GM18858 (cell line): ENCODE measurements at regions not wholly inside any gene's neighbourhood (a gene's known extent, or its start where the extent isn't known, plus 50 kb on each side); places are given as distances from the start of the nearest gene placed in this dataset.
A peak's percentile ranks its signal among the peaks of the same experiment; 100 is the strongest.
"Not testable (repeated sequence)": the region's sequence is repeated elsewhere in the genome, so short reads cannot be mapped to it uniquely, and the experiment has no call there.

ENCODE experiments used
- ATAC-seq: cut with Tn5 transposase; IDR thresholded peaks from one replicate; pipeline ENCODE4 v1.9.1; 2021; ENCODE audit not compliant: unreplicated experiment

DNA sequence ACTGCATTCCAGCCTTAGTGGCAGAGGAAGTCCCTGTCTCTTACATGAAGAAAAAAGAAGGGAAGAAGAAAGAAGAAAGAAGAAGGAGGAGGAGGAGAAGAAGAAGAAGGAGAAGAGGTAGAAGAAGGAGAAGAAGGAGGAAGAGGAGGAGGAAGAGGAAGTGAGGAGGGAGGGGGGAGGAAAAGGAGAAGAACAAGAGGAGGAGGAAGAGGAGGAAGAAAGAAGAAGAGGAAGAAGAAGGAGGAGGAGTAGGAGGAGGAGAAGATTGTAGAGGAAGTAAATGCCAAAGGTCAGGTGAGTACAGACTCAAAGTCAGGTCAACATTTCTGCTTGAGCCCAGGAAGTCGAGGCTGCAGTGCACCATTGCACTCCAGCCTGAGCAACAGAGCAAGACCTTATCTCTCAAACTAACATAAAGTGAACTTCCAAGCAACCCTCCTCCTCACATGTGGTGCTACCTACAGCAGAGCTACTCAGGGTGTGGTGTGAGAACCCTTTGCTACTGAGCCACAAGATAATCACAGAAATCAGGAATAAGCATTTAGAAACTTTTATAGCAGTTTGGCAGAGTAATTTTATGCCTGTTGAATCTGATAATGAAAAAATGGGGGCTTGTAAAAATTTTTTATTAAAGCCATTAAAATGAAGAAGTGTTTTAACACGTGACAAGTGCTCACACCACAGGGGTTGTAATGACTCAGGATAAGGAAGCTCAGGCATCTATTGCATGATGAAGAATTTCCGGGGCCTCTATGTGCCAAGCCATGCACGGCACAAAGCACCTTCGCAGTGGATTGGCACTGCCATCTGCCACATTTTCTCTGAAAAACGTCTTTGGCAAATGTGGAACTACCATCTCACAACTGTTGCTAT is 224.9 kb upstream of the AUTS2 start:
- ATAC-seq: no peak

DNA sequence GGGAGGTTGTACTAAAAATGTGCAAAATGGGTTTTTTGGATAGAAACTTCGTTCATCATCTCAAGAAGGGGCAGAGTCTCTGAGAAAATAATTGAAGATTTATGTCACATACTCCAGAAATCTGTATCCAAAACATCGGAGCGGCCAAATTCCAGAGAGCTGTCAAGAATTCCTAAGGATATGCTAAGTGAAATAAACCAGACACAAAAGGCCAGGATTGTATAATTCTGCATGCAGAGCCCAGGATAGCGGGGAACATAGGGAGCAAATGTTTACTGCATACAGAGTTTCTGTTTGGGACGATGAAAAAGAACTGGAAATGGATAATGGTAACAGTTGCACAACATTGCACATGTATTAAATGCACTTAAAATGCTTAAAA is 224.2 kb upstream of the AUTS2 start:
- no peak for ATAC-seq

DNA sequence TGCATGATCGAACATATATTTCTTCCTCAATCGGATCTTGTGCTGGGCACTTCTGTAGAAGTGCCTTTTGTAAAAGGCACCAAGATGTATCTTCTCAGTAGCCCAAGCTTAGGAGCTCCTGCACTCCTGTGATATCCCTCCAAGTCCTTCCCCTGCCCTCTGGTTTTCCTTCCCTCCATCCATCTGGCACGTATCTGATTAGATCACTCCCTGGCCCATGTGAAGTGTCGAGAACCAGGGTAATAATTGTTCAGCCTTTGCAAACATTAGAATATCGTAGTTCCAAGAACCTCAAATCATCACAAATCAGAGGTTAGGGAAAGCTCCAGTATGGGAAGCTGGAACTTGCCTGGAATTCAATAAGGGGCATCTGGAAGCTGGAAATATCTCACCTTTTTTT is 221.1 kb upstream of the AUTS2 start:
- ATAC-seq: no peak

- no peak for ATAC-seq
These were observed 209.7 kb upstream of the AUTS2 start for GRCh38 chr7:69388452-69389137.

- ATAC-seq: no peak
These were observed 209.1 kb upstream of the AUTS2 start for GRCh38 chr7:69389216-69389615.

- not testable (repeated sequence) for ATAC-seq
These were observed 204.4 kb upstream of the AUTS2 start for GRCh38 chr7:69393912-69394311.

DNA sequence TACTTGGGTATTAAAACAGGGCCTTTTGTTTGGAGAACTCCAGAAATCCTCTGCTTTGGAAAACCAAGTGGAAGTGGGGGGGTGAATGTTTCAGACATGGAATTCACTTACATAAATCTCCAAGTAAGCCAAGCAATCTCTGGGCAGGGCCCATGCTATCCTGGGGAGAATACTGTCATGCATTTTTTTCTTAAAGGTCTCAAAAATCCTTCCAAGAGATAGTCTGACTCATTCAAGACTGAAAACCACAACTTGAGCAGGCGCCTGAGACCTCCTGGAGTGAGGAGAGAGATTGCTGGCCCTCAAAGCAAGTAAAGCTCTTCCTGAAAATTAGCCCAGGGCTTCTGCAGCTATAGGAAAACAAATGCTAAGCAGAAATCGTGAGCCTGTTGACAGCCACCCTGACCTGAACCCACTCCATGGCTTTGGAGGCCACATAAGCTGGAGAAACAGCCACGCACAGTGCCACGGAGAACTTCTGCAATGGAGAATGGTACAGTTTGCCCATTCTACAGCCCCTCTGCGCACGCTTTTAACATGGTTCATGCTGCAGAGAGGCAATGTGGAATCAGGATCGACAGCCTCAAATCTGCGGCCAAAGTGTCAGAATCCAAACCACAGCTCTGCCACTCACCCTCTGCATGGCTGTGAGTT is 203.1 kb upstream of the AUTS2 start:
- ATAC-seq: no peak

GRCh38 chr7:69398986-69399385 is 199.3 kb upstream of the AUTS2 start:
- ATAC-seq: no peak

- ATAC-seq: no peak
These were observed 198.9 kb upstream of the AUTS2 start for GRCh38 chr7:69399401-69399800.

GRCh38 chr7:69402696-69403095 is 195.6 kb upstream of the AUTS2 start:
- no peak for ATAC-seq

GRCh38 chr7:69403169-69403568 is 195.1 kb upstream of the AUTS2 start:
- no peak for ATAC-seq

DNA sequence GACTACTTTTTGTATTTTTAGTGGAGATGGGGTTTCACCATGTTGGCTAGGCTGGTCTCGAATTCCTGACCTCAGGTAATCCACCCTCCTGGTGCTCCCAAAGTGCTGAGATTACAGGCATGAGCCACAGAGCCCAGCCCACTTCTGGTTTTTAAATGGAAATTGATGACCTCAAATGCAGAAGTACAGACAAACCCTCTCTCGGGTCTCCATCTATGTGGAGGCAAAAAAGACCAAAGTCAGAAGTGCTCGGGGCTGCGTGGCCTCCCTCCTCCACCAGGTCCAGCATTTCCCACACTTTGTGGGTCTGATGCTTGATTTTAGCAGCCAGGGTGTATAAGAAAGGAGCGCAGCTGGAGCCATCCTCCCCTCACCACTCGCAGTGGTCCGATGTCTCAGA is 187.3 kb upstream of the AUTS2 start:
- ATAC-seq: no peak

DNA sequence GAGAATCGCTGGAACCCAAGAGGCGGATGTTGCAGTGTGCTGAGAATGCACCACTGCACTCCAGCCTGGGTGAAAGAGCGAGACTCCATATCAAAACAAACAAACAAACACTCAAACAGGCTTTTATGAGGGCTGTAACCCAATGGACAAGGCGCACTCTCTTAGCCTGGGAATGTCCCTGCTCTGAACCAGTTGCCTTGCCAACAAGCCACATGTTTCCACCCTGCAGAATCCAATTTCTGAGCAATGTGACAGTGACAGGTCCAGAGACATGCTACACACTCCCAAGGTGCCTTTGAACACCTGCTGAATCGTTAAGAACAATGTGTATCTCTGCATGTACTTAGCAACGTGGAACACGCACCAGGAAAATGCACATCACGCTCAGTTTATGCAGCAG is 186.8 kb upstream of the AUTS2 start:
- ATAC-seq: no peak

DNA sequence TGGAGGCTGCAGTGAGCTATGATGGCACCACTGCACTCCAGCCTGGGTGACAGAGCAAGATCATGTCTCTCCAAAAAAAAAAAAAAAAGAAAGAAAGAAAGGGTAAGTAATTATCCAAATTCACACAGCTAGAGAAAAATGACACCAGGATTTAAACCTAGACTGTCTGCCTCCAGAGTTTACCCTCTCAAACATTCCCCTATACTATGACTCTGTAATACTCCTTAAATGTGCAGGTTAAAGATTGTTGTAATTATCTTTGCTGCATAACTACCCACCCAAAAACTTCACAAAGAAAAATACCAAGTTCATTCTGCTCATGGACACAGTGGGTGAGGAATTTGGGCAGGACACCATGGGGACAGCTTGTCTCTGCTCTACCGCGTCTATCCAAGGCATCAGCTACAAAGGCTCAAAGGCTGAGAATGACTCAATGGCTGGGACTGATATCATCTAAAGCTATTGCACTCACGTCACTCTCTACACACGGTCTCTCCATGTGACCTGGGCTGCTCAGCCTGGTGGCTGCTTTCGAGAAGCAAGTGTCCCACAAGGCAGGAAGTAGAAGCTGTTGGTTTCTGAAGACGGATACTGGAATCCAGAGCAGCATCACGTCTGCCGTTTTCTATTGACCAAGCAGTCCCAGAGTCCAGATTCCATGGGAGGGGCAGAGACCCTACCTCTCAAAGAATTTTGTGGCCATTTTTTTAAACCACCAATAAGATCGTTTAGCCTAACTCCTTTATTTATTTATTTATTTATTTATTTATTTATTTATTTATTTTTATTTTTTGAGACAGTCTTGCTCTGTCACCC is 185.7 kb upstream of the AUTS2 start:
- peak; percentile 51 for ATAC-seq

- ATAC-seq: no peak
These were observed 183.7 kb upstream of the AUTS2 start for GRCh38 chr7:69414555-69414954.

DNA sequence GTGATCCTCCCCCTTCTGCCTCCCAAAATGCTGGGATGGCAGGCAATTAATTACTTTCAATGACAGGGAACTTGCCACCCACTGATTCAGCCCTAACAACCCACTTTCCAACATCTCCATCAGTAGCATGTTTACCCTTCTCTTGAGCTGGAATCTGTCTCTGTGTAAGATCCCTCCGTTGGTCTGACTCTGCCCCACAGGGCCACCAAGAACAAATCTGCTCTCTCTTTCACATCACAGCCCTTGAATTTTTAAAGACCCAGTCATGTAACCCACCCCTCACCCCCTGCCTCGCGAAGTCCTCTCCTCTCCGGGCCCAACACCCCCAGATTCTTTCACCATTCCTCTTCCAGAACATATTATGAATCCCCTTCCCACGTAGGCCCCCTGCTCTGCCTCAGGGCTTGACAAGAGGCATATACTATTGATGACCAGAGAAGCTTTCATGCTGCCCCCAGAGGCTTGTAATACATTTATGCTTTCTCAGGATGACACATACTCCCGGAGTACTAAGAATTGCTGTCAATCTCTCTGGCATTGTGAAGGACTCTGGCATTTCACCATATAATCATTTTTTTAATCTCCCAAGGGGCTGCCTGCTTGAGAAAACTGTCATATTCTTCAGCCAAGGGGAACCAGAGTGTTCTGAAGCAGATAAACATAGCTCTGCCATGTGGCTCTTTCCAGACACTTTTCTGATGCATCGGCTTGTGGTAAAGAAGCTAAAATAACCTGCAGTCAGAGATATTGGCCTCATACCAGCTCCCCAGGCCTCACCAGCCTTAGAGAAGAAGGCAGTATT is 179.2 kb upstream of the AUTS2 start:
- no peak for ATAC-seq

GRCh38 chr7:69419934-69420333 is 178.3 kb upstream of the AUTS2 start:
- no peak for ATAC-seq

DNA sequence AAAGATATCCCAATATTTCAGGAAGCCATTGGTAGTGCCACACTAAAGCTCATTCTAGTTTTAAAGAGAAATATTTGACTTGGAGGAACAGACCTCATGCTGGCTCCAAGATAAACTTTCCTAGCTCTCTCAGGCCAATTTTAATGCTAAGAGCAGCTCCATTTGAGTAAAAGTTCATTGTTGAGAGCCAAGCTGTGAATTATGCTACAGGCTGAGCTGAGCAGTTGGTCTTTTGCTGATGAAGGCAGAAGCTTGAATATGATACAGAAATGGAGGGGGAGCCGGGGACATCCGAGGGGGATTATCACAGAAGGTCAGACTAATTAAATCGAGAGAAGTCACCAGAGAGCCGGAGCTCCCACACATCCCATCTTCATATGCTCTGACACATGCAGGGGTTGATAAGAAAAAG is 175.7 kb upstream of the AUTS2 start:
- no peak for ATAC-seq

DNA sequence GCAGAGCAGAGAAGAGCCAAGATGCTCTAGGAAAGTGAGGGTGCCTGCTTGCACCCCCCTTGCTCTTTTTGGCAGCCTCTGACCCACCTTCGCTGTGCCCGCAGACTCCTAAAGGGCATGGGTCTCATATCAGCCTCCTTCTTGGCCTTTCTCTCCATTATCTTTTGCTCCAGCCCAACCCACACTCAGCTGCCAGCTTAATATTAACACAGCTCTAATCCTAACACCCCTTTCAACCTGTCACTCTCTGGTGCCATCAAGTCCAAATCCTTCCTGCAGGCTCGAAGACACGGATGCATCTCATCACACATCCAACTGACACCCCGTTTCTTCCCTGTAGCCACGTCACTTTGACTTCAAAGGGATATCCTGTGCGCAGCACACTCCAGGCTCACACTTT is 171.6 kb upstream of the AUTS2 start:
- ATAC-seq: no peak

DNA sequence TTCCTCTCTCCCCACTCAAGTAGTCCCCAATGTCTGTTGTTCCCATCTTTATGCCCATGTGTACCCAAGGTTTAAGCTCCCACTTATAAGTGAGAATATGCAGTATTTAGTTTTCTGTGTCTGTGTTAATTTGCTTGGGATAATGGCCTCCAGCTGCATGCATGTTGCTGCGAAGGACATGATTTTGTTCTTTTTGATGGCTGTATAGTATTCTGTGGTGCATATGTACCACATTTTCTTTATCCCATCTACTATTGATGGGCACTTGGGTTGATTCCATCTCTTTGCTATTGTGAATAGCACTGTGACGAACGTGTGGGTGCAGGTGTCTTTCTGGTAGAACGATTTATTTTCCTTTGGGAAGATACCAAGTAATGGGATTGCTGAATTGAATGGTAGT is 170.2 kb upstream of the AUTS2 start:
- no peak for ATAC-seq
